H1 (cell line): ENCODE measurements at regions not wholly inside any gene's neighbourhood (a gene's known extent, or its start where the extent isn't known, plus 50 kb on each side); places are given as distances from the start of the nearest gene placed in this dataset.

Experiments used
- CTCF ChIA-PET: fragments of 300-600 bp; sonication (Branson Sonifier 250); formaldehyde crosslinking; loops from one replicate; lab custom pipeline; 2021; ENCODE audit not compliant: partially characterized antibody; lab: Charles Lee
- POLR2A ChIA-PET: fragments of 300-600 bp; sonication (Branson Sonifier 250); formaldehyde crosslinking; loops from one replicate; lab custom pipeline; 2021; ENCODE audit warnings: inconsistent platforms; ENCODE audit not compliant: partially characterized antibody; lab: Charles Lee
- DNase-seq, 2 experiments: peaks; one replicate each; pipeline versions ENCODE4 v3.0.0 to v3.0.0-alpha.2; 2010 to 2022; ENCODE audit warnings: low spot score in 2 of 2, low read depth in 1 of 2, mixed read lengths in 1 of 2
- FAIRE-seq: peaks from 2 replicates; lab custom pipeline; 2011; peaks lifted over from hg19 to GRCh38; lab: Jason Lieb, UNC
- H2AFZ ChIP-seq: 2 replicates; pipeline ENCODE4 v1.8.1; 2012; ENCODE audit warnings: low read length, inconsistent platforms
- H2AK5ac ChIP-seq: 2 replicates; pipeline ENCODE4 v1.6.1; 2013; ENCODE audit warnings: low read depth, low read length
- H2BK120ac ChIP-seq: replicated peaks from 2 replicates; pipeline ENCODE3; 2013; ENCODE audit warnings: low read depth, low read length, inconsistent platforms
- H2BK12ac ChIP-seq: 2 replicates; pipeline ENCODE4 v1.6.1; 2013; ENCODE audit warnings: low read depth, low read length
- H2BK15ac ChIP-seq: 2 replicates; pipeline ENCODE4 v1.6.1; 2013; ENCODE audit warnings: low read length
- H2BK20ac ChIP-seq: 2 replicates; pipeline ENCODE4 v1.6.1; 2013; ENCODE audit warnings: low read length
- H2BK5ac ChIP-seq: 2 replicates; pipeline ENCODE4 v1.6.1; 2013; ENCODE audit warnings: low read depth, low read length
- H3K14ac ChIP-seq: 2 replicates; pipeline ENCODE4 v1.6.1; 2013; ENCODE audit warnings: inconsistent platforms; ENCODE audit not compliant: insufficient read length
- H3K18ac ChIP-seq: 2 replicates; pipeline ENCODE4 v1.6.1; 2013; ENCODE audit warnings: low read length; ENCODE audit errors: extremely low read depth
- H3K23ac ChIP-seq: 2 replicates; pipeline ENCODE4 v1.6.1; 2013; ENCODE audit warnings: inconsistent platforms; ENCODE audit not compliant: insufficient read length
- H3K23me2 ChIP-seq: 2 replicates; pipeline ENCODE4 v1.6.1; 2013; ENCODE audit warnings: low read depth, low read length
- H3K27ac ChIP-seq: 2 replicates; pipeline ENCODE4 v1.6.1; 2011; ENCODE audit warnings: low read depth, low read length, inconsistent platforms
- H3K27me3 ChIP-seq, 4 experiments: replicated peaks in 1 of 4; 1 replicate in 1 of 4; 2 replicates in 3 of 4; pipeline versions ENCODE4 v1.6.1 to v1.8.1; 2011 to 2013; ENCODE audit warnings: low read length in 3 of 4, mild to moderate bottlenecking in 3 of 4, inconsistent platforms in 2 of 4, mixed read lengths in 2 of 4, moderate library complexity in 1 of 4; ENCODE audit not compliant: control insufficient read depth in 3 of 4, insufficient read depth in 3 of 4; ENCODE audit errors: extremely low read depth in 1 of 4
- H3K36me3 ChIP-seq, 4 experiments: 2 replicates each; pipeline versions ENCODE4 v1.6.1 to v1.8.1; 2011 to 2013; ENCODE audit warnings: mild to moderate bottlenecking in 4 of 4, low read length in 3 of 4, moderate library complexity in 2 of 4, control low read depth in 1 of 4, inconsistent platforms in 1 of 4; ENCODE audit not compliant: insufficient read depth in 4 of 4, control insufficient read depth in 2 of 4
- H3K4ac ChIP-seq: replicated peaks from 2 replicates; pipeline ENCODE3; 2013; ENCODE audit warnings: low read length, low read depth, mixed read lengths, inconsistent platforms; ENCODE audit not compliant: insufficient read length
- H3K4me1 ChIP-seq, 4 experiments: replicated peaks in 1 of 4; 1 replicate in 1 of 4; 2 replicates in 3 of 4; pipeline versions ENCODE4 v1.6.1 to v1.8.1; 2011 to 2013; ENCODE audit warnings: low read length in 3 of 4, inconsistent platforms in 2 of 4, mixed read lengths in 1 of 4; ENCODE audit not compliant: insufficient read depth in 4 of 4, control insufficient read depth in 3 of 4
- H3K4me2 ChIP-seq, 2 experiments: 2 replicates each; pipeline versions ENCODE4 v1.6.1 to v1.8.1; 2011 to 2013; ENCODE audit warnings: low read depth in 2 of 2, low read length in 2 of 2, control low read depth in 1 of 2, inconsistent platforms in 1 of 2, mild to moderate bottlenecking in 1 of 2; ENCODE audit not compliant: insufficient read depth in 1 of 2
- H3K4me3 ChIP-seq, 4 experiments: fragments of 200-600, 300-600 bp in 1 of 4; sonication (generic), shearing (Covaris generic), sonication (Bioruptor Twin) in 1 of 4; 2 replicates each; pipeline versions ENCODE4 v1.5.1 to v1.8.1; 2011 to 2016; ENCODE audit warnings: low read length in 4 of 4, low read depth in 3 of 4, control low read depth in 2 of 4, inconsistent platforms in 2 of 4, mild to moderate bottlenecking in 2 of 4, mixed read lengths in 1 of 4, moderate library complexity in 1 of 4; ENCODE audit not compliant: insufficient read depth in 2 of 4; ENCODE audit errors: extremely low read depth in 1 of 4
- H3K56ac ChIP-seq: replicated peaks from 2 replicates; pipeline ENCODE3; 2013; ENCODE audit warnings: low read depth, mild to moderate bottlenecking, mixed read lengths, low read length, inconsistent platforms; ENCODE audit not compliant: insufficient read length
- H3K79me1 ChIP-seq: 2 replicates; pipeline ENCODE4 v1.6.1; 2013; ENCODE audit warnings: low read depth, low read length, control low read depth
- H3K79me2 ChIP-seq, 2 experiments: 2 replicates each; pipeline versions ENCODE4 v1.6.1 to v1.8.1; 2012 to 2013; ENCODE audit warnings: low read length in 2 of 2, mild to moderate bottlenecking in 2 of 2, inconsistent platforms in 1 of 2; ENCODE audit not compliant: insufficient read depth in 2 of 2, control insufficient read depth in 1 of 2
- H3K9ac ChIP-seq, 4 experiments: replicated peaks in 1 of 4; 1 replicate in 1 of 4; 2 replicates in 3 of 4; pipeline versions ENCODE4 v1.6.1 to v1.8.1; 2011 to 2013; ENCODE audit warnings: low read depth in 3 of 4, low read length in 3 of 4, control low read depth in 2 of 4, mild to moderate bottlenecking in 2 of 4, moderate library complexity in 2 of 4, inconsistent platforms in 1 of 4; ENCODE audit errors: extremely low read depth in 1 of 4
- H3K9me3 ChIP-seq, 2 experiments: 2 replicates each; pipeline versions ENCODE4 v1.6.1 to v1.8.1; 2012 to 2013; ENCODE audit warnings: mild to moderate bottlenecking in 2 of 2, moderate library complexity in 2 of 2, control low read depth in 1 of 2, inconsistent platforms in 1 of 2, low read depth in 1 of 2, low read length in 1 of 2, mixed read lengths in 1 of 2; ENCODE audit not compliant: insufficient read depth in 2 of 2
- H4K20me1 ChIP-seq, 2 experiments: replicated peaks in 1 of 2; 2 replicates each; pipeline versions ENCODE3 to v1.8.1; 2011 to 2013; ENCODE audit warnings: inconsistent platforms in 2 of 2, low read length in 2 of 2, mild to moderate bottlenecking in 1 of 2; ENCODE audit not compliant: insufficient read depth in 2 of 2, control insufficient read depth in 1 of 2
- H4K5ac ChIP-seq: 2 replicates; pipeline ENCODE4 v1.6.1; 2013; ENCODE audit warnings: low read length, low read depth, mixed read lengths, inconsistent platforms; ENCODE audit not compliant: insufficient read length
- H4K8ac ChIP-seq: 2 replicates; pipeline ENCODE4 v1.8.0; 2013; ENCODE audit warnings: mild to moderate bottlenecking, moderate library complexity, low read length, inconsistent platforms; ENCODE audit not compliant: insufficient read depth; ENCODE audit errors: extremely low read depth
- H4K91ac ChIP-seq: replicated peaks from 2 replicates; pipeline ENCODE3; 2013; ENCODE audit warnings: low read length, mixed read lengths, inconsistent platforms; ENCODE audit not compliant: insufficient read length
- BACH1 ChIP-seq: IDR thresholded peaks from 2 replicates; pipeline ENCODE4 v1.6.1; 2012; ENCODE audit warnings: low read length, improper control_type of control experiment
- BCL11A ChIP-seq, 2 experiments: IDR thresholded peaks; one replicate each; pipeline ENCODE4 v1.6.1; 2011; ENCODE audit warnings: low read depth in 2 of 2, low read length in 2 of 2, mild to moderate bottlenecking in 2 of 2
- RFX5 ChIP-seq: IDR thresholded peaks from 2 replicates; pipeline ENCODE4 v1.6.1; 2011; ENCODE audit warnings: low read depth, low read length, improper control_type of control experiment, borderline replicate concordance
- SAP30 ChIP-seq: fragments of 300-600 bp; sonication (generic); IDR thresholded peaks from 2 replicates; pipeline ENCODE4 v1.7.1; 2012; ENCODE audit warnings: low read length, moderate library complexity, mild to moderate bottlenecking, inconsistent platforms; ENCODE audit not compliant: insufficient read depth, insufficient replicate concordance
- TBP ChIP-seq: IDR thresholded peaks from 2 replicates; pipeline ENCODE4 v1.6.1; 2011; ENCODE audit warnings: low read depth, low read length, improper control_type of control experiment
- YY1 ChIP-seq: IDR thresholded peaks from 2 replicates; pipeline ENCODE4 v1.6.1; 2011; ENCODE audit warnings: low read depth, mild to moderate bottlenecking, low read length
- WGBS, 2 experiments: shearing (Covaris generic) in 1 of 2; methylation state at CpG; one replicate each; pipeline versions ENCODE4 v1.1.6 to v1.1.7; 2013 to 2015; ENCODE audit warnings: low lambda C conversion rate in 2 of 2, mixed read lengths in 2 of 2, inconsistent platforms in 1 of 2, low coverage in 1 of 2, missing lambda C conversion rate in 1 of 2; ENCODE audit not compliant: insufficient replicate concordance in 2 of 2, insufficient coverage in 1 of 2, insufficient read length in 1 of 2; ENCODE audit errors: extremely low coverage in 1 of 2, missing lambda C conversion rate in 1 of 2; 5-methylcytosine and 5-hydroxymethylcytosine counted together

- H4K8ac ChIP-seq = no peak overlapping the region
- no peak overlapping the region for H3K14ac ChIP-seq
- H4K20me1 ChIP-seq = no peaks in the 10 kb centered on the region
- no peak overlapping the region for H3K4me2 ChIP-seq
- H4K5ac ChIP-seq = no peak overlapping the region
- H3K23ac ChIP-seq = no peak overlapping the region
- H3K79me2 ChIP-seq = no peaks in the 10 kb centered on the region
- H3K18ac ChIP-seq = no peak overlapping the region
- no peak overlapping the region for H2BK12ac ChIP-seq
- no peak overlapping the region for H2BK15ac ChIP-seq
- H3K27ac ChIP-seq = no peak overlapping the region
- H3K4ac ChIP-seq = no peak overlapping the region
- no peak overlapping the region for H3K4me3 ChIP-seq
- H2AK5ac ChIP-seq = no peak overlapping the region
- H2BK20ac ChIP-seq = no peak overlapping the region
- no peak overlapping the region for H3K56ac ChIP-seq
- peaks cover 4 to 7% of the 10 kb centered on the region in 2 experiments; a peak in 1 of 4 replicates for H3K9me3 ChIP-seq
- no peaks in the 10 kb centered on the region for H3K23me2 ChIP-seq
- H3K79me1 ChIP-seq = no peaks in the 10 kb centered on the region
- no peaks in the 10 kb centered on the region for H3K36me3 ChIP-seq
- H2AFZ ChIP-seq = no peak overlapping the region
- ChIA-PET POLR2A (no interaction called here), CTCF (no interaction called here)
- H2BK120ac ChIP-seq = no peak overlapping the region
- H4K91ac ChIP-seq = no peak overlapping the region
- no peak for DNase-seq
- TF ChIP-seq YY1 (no peak), BCL11A (IDR thresholded peaks at IDR 0.05; ENCODE audit: low read depth in 2 of 2, low read length in 2 of 2) (no peak), BACH1 (no peak), RFX5 (no peak), SAP30 (no peak), TBP (no peak)
- H3K27me3 ChIP-seq = no peaks in the 10 kb centered on the region; a peak in 2 of 7 replicates
- no peak overlapping the region for H3K9ac ChIP-seq
- H2BK5ac ChIP-seq = no peak overlapping the region
- WGBS, 2 experiments = 90% methylated on average over 5 of the region's 5 CpGs; no CpG with 5 or more reads in 1 of the 2 experiments
- no peak for FAIRE-seq
- H3K4me1 ChIP-seq = no peaks in the 10 kb centered on the region
Measured at GRCh38 chr1:4095433-4095971, 195.4 kb upstream of the C1orf174 start.
